IPS-NIHi11 (cell line): ENCODE measurements at regions not wholly inside any gene's neighbourhood (a gene's known extent, or its start where the extent isn't known, plus 50 kb on each side); places are given as distances from the start of the nearest gene placed in this dataset.

Experiments used
- DNase-seq: peaks from one replicate; pipeline ENCODE4 v3.0.0; 2012; ENCODE audit warnings: mixed read lengths, low spot score

DNA sequence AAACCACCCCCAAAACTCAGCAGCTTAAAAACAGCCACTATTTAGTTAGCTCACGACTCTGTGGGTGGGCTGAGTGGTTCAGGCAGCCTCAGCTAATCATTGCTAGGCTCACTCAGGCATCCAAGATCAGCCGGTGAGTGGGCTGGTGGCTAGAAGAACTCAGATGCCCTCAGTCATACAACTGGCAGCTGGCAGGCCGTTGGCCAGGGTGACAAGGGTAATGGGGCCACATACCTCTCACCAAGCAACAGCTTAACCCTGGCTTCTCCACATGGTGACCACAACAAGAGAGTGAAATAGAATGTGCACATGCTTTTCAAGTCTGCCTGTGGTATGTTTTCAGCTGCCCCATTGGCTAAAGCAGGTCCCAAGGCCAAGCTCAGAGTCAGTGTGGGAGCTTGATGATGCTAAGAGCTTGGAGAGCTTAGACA, 435.4 kb upstream of the TSHZ3 start:
- no peak for DNase-seq

DNA sequence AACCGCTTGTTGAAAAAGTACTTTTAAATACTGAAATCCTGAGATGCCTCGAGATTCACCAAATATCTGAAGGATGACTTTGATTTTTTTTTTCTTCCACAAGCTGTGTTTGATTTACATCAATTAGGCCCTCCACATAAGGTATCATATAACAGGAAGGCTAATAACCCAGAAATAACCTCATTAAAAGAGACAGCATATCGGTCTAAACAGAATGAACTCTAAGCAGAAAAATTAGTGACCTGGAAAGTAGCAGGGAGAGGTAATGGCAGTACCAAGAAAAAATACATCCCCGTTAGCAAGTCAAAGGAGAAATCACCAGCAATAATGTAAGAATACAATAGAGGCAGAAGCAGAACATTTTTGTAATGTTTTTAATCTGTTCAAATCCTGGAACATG, 452.4 kb upstream of the TSHZ3 start:
- no peak for DNase-seq

DNA sequence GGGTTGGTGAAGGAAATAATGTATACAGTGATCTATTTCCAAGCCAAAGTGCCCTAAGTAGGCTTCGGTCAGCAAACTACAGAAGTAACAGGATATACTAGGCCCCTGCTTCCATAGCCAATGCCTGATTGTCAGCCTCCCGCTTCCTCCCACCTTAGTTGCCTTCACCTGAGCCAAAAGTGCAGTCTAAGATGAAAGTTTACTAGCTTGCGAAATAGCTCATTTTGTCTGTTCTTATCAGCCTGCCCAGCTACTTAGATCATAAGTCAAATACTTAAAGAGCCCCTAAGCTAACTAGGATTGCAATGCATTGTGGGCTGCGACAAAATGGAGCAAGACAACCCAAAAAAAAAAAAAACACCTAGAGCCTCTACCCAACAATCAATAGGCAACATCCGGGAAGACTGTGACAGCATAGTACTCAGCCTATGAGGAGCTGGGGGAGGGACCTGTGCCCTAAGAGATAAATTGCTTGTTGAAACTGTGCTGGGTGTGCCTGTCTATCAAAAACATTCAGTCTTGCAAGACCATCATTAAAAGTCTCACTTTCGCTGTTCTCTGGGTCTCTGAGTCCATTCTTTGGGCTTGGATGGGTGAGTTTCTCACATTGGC, 454.7 kb upstream of the TSHZ3 start:
- no peak for DNase-seq

DNA sequence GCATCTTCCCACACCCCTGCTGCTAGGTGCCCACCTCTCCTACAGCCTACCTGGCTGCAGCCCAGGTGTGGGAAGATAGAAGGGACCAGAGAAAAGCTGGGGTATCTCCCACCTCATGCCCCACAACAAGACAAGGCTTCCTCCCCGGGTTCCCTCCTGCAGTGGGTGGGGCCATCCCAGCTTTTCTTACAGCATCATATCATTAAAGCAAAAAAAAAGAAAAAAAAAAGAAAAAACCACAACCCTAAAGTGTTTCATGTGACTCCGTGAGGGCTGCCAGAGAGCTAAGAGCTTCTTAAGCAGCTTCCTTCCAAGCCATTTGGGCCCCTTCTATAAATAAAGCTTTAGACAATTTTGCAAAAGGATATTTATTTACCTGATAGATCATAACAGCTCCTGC, 455.4 kb upstream of the TSHZ3 start:
- no peak for DNase-seq

DNA sequence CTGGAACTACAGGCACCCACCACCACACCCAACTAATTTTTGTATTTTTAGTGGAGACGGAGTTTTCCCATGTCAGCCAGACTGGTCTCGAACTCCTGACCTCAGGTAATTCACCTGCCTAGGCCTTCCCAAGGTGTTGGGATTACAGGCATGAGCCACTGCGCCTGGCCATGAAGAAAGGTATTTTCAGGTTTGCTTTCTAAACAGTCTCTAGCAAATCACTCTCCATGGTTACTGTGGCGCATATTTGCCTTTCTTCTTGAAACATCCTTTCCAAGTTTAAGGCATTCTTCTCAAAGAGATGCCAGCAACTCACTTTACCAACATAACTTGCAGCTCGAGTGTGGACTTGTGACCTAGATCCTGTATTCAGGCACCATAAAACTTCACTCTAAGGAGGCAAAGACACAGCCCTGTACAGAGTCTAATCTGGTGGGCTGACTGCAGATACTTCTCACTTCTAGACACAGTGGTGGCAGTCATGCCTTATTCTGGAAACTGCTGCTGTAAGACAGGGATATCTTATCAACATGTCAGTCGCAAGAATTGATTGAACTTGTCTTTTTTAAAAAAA, 461.4 kb upstream of the TSHZ3 start:
- DNase-seq: no peak

DNA sequence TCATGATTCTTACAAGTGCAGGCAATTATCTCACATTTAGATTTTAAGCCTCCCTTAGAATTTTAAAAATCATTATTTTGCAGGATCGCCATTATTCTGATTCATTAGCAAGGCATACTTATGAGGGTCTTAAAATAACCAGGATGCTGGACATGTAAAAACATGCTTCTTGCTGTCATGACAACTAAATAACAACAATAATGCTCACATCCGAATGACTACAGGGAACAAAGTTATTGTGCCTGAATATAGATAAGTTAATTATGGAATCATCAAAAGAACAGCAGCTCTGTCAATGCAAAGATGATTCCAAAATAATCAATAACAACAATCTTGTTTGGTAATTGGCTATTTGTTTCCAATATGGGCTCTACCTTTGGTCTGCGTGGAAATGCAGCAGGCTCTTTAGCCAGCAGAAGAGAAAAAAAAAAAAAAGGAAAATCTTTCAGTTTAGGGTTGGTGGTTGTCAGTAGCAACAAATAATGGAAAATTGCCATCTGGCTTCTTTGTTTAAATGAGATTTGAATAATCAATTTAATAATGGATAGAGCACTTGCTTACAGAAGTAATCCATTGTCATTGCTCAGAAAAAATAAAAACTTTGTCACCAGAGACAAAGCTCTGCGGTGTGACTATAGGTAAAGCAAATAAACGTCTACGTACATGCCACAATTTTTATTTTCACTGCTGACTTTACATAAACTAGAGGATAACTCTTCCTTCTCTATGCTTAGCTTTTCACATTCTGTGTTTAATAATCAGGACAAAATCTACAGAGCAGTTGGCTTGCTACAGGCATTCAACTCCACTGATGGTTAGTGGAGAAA, 468.9 kb upstream of the TSHZ3 start:
- DNase-seq: no peak

DNA sequence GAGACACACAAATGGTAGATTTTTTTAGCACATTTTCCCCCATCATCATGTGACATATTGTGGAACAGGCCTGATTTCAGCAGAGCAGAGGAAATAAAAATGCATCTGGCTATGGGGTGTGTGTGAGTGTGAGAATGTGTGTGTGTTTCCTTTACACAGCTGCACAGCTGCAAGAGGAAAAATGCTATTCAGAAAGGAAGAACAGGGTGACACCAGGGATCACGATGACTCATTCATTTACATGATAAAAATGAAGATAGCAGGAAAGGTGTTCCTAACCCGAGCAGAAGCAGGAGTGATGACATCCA, 469.5 kb upstream of the TSHZ3 start:
- no peak for DNase-seq

DNA sequence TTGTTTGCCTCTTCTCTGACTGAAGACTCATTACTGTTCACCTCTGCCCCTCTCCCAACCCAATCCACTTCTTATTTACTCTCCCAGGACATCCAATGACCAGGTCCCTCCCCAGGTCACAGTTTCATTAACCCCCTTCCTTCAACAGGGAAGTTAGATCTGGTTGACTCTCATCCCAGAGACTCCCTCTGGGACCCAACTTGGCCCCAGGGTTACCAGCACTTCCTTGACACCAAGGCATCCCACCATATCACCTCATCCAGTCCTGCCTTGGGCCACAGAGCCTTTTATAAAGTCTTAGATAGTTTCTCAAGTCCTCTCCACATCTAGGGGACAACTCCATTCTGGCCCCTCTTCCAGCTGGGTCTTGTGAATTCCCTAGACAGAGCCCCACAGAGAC, 470.6 kb upstream of the TSHZ3 start:
- no peak for DNase-seq

DNA sequence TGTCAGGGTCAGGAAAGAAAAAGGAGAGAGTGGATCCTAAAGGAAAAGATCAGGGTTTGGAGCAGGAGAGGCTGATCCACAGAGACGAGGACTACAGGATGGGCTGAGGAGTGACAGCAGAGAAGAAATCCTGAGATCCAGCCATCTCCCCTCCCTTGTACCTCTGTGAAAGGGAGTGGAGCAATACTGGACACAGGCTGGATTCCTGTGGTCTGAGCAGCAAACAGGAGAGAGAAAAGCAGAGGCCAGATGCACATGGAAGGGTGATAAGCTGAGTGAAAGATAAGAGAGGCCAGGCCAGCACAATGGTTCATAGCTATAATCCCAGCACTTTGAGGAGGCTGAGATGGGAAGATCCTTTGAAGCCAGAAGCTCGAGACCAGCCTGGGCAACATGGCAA, 472.1 kb upstream of the TSHZ3 start:
- no peak for DNase-seq

DNA sequence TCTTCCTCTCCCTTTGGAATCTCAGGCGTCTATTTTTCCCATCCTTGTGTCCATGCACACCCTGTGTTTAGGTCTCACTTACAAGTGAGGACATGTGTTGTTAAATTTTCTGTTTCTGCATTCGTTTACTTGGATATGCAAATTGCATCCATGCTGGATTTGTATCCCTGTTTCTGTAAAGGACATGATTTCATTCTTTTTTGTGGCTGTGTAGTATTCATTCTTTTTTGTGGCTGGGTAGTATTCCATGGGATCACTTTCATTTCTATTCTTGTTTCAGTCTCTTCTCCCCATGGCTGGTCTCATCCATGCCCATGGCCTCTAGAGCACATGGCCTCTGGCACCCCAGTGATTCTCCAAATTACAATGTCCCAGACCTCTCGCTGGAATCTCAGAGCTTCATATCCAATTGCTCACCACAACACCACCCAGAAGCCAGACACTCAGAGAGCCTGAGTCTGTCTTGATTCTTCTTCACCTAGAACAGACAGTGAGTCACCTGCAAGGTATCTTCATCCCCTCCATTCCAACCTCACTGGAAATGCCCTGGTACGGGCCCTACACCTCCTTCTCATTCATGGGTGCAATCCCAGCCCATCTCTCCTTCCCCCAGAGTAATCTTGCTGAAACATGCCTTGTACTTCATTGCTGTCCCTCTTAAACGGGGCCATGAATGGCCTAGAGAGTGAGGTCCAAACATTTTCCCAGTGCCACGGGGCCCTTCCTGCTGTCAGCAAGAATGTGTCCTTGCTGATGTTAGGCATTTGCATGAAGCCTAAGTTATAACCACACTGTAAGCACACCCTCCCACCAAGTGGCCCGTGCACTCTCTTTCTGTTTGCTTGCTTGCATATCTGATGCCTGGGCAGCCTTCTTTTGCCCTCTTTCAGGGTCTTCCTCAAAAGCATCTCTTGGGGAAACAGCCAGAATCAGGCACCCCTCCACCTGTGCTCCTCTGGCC, 476.2 kb upstream of the TSHZ3 start:
- DNase-seq: no peak

DNA sequence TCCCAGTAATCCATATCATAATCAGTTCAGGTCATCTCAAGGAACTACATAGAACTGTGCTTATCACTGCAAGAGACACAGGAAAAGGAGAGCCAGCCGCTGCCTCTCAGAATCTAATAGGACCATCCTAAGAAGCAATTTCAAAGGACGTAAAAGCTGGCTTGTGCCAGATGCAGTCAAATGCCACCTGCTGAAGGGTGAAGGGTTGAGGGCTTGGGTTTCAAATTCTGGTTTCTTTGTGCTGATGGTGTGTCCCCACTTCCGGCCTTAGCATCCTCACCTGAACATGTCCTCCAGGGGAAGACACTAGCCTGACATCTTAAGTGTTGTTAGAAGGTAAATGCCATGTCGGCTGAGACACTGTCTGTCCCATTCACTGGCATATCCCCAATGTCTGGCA, 477.1 kb upstream of the TSHZ3 start:
- no peak for DNase-seq

DNA sequence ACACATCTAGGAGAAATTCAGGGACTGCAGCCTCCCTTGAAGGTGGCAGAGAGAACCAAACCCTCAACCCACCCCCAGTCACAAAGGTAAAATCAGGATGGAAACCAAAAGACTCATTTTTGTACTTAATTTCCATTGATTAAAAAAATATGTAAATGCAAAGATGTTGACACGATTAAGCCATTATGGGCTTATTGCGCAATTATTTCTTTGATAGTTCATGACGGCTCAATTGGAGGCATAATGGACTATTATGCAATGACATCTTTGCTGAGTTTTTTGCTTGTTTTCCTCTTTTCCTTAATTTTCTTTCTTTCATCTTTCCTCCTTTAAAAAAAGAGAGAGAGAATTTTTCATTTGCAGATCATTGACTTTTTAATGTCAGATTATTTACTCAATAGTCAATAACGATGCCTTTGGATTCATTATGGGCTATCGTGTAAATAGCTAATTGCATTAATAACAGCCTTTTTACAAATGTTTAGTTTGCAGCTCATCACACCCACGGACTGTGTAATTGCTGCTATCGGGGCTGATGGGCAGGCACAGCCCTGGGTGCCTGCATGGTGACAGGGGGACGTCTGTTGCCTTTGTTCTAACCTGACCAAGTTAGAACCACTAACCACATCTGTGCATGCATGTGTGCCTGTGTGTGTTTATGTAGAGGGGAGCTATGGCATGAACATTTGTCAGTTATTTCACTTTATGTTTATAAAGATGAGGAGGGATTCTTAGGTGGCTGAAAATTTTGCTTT, 482.4 kb upstream of the TSHZ3 start:
- DNase-seq: no peak

DNA sequence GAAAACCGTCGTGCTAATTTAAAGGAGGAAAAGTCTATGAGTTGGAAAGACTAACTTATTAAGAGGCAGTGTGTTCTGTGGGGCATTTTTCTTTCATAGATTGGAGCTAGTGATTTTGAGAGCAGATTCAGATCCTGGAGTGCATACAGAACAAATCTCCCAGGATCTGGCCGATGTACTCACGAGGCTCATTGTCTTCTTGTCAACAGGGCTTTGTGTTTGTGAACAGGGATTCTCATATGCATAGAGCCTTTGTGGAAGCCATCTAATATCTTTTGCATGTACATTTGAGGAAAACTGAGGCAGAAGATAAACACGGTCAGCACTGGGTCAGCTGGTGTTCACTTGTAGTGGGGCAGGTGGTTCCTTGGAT, 482.9 kb upstream of the TSHZ3 start:
- no peak for DNase-seq

DNA sequence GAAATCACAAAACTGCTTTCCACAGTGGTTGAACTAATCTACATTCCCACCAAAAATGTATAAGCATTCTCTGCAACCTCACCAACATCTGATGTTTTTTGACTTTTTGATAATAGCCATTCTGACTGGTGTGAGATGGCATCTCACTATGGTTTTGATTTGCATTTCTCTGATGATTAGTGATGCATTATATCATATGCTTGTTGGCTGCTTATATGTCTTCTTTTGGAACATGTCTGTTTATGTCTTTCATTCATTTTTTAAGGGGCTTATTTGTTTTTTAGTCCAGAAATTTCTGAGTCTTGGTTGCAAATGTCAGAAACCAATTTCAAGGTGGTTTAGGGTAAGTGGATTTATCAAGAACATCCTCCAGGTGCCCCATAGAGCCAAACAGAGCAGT, 484.8 kb upstream of the TSHZ3 start:
- DNase-seq: no peak

DNA sequence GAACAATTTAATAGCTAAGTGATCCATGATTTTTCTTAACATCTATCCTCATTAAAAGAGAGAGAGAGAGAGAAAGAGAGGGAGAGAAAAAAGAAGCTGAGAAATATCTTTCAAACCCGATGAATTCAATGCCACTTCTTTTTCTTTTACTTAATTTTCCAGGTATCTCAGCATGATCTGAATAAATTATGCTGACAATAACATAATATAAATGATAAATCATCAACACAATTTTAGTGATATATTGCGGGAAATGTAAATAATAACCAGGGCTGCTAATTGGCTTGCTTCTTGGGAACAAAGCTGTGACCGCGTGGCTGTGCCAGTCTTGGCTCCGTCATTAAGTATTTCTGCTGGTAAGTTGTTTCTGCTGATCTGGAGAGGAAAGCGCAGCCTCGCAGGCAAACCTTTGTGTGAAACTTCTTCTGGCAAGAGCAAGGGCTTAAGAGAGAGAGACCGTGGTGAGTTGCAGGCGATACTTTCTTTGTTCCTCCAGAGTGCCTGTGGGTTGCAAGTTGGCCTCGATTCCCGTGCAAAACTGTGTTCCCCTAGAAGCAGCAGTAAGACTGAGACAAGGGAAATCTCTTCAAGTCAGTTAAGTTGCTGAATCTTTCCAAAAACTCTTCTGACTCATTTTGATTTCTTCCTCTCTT, 489.1 kb upstream of the TSHZ3 start:
- no peak for DNase-seq

DNA sequence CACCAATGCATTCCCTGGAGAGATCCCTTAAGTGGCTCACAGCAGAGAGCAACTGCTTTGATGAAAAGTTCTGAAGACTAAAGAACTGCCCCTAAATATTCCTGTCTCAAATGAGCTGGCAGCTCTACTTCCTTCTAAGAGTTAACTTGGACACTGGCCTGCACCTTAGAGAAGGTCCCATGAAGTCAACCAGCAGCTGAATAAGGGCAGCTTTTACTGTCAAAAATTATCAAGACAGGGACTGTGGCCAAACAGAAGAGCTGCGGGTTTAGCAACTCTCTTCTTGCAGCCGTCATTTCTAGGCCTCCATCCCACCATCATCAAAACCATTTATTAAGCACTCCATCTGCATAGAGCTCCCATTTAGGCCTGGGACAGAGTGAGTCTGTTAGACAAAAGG, 491.1 kb upstream of the TSHZ3 start:
- no peak for DNase-seq

DNA sequence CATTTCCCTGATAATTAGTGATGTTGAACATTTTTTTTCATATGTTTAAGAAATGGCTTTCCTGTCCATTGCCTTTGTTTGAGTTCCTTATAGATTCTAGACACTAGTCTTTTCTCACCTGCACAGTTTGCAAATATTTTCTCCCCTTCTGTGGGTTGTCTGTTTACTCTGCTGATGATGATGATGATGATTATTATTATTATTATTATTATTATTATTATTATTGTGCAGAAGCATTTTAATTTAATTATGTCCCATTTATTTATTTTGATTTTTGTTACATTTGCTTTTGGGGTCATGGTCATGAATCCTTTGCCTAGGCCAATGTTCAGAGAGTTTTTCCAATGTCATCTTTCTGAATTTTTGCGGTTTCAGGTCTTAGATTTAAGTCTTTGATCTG, 492.5 kb upstream of the TSHZ3 start:
- DNase-seq: no peak

DNA sequence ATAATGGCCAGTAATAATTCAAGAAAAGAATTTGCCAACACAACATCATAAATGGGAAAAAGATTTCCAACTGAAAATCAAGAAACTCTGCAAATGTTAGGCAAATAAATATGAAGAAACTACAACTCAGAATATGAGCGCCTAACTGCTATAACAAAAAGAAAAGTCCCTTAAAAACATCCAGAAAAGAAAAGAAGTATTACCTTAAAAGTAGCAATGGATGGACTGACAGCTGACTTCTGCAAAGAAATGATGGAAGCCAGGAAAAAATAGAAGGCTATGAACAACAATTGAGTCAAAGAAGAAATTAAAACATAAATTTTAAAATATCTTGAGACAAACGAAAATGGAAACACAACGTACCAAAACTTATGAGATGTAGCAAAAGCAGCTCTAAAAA, 482.3 kb upstream of the ZNF507 start:
- no peak for DNase-seq

DNA sequence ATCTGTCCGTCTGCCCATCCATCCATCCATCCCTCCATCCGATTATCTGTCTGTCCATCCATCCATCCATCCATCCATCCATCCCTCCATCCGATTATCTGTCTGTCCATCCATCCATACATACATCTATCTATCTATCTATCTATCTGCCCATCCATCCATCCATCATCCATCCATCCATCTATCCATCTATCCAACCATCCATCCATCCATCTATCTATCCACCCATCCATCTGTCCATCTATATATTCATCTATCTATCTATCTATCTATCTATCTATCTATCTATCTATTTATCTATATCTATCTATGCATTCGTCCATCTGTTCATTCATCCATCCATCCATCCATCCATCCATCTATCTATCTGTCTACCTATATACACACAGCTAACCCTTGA, 471.1 kb upstream of the ZNF507 start:
- no peak for DNase-seq

DNA sequence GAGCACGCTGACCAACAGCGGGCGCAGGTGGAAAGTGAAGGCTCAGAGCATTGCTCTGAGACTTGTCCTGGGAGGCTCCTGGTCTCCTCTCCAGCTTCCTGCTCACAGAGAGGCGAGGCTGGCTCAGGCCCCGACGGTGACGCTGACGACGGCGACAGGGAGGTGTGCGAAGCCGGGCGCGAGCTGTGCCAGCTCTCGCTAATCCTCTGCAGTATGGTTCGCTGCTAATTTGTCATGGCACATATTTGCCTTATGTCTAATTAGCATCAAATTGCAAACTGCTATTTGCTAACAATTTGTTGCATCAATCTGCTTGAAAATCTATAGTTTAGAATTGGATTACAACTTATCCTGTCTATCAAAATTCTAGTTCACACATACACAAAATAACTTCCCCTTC, 469.8 kb upstream of the ZNF507 start:
- DNase-seq: no peak

DNA sequence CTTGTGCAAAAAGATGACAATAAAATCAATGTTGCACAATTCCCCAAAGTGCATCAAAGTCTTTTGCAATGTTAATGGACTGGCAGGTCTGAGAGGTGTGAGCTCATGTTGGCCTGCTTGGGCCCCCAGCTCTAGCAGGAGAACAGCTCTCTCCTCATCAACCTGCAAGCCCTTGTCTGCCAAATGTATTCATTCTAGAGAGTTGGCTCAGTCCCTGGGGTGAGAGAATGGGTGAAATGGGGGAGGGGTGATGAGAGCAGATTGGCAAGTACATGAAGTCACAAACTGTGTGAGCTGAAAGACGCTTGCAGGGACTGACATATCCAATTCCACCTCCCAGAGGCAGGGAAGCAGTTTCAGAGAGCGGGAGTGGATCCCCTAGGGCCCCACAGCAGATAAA, 465.1 kb upstream of the ZNF507 start:
- no peak for DNase-seq
